ENCODE measurements at regions not wholly inside any gene's neighbourhood (a gene's known extent, or its start where the extent isn't known, plus 50 kb on each side); places are given as distances from the start of the nearest gene placed in this dataset.
"Not testable (repeated sequence)": the region's sequence is repeated elsewhere in the genome, so short reads cannot be mapped to it uniquely, and the experiment has no call there.

GRCh38 chr17:51427323-51427811 is 167.0 kb downstream of the UTP18 start:
- no peaks in the 10 kb centered on the region for H3K27me3 ChIP-seq
- no peak overlapping the region for H3K4me3 ChIP-seq (ENCODE audit: low read depth, low read length)
- H3K4me1 ChIP-seq = no peaks in the 10 kb centered on the region
- no peak for TF ChIP-seq CTCF (IDR thresholded peaks at IDR 0.05; ENCODE audit: low read depth, low read length)
- no peaks in the 10 kb centered on the region for H3K9me3 ChIP-seq
- no peaks in the 10 kb centered on the region for H3K36me3 ChIP-seq
- no peak for DNase-seq

- Histone ChIP-seq H3K27me3 (no peaks in the 10 kb centered on the region), H3K36me3 (no peaks in the 10 kb centered on the region), H3K9me3 (no peaks in the 10 kb centered on the region), H3K4me1 (no peaks in the 10 kb centered on the region), H3K4me3 (ENCODE audit: low read depth, low read length) (no peak overlapping the region)
- TF ChIP-seq CTCF (IDR thresholded peaks at IDR 0.05; ENCODE audit: low read depth, low read length) = no peak
- no peak for DNase-seq
Measured at GRCh38 chr17:51427856-51428255, 167.5 kb downstream of the UTP18 start.

- H3K4me3 ChIP-seq (ENCODE audit: low read depth, low read length) = no peak overlapping the region
- H3K27me3 ChIP-seq = no peaks in the 10 kb centered on the region
- no peaks in the 10 kb centered on the region for H3K9me3 ChIP-seq
- H3K36me3 ChIP-seq = no peaks in the 10 kb centered on the region
- no peak for DNase-seq
- no peaks in the 10 kb centered on the region for H3K4me1 ChIP-seq
- TF ChIP-seq CTCF (IDR thresholded peaks at IDR 0.05; ENCODE audit: low read depth, low read length) = no peak
Measured at GRCh38 chr17:51428668-51429495, 168.5 kb downstream of the UTP18 start.

- not testable (repeated sequence) for H3K9me3 ChIP-seq; H3K4me3 ChIP-seq (ENCODE audit: low read depth, low read length); H3K27me3 ChIP-seq; H3K36me3 ChIP-seq; DNase-seq; H3K4me1 ChIP-seq
Measured at GRCh38 chr17:51429938-51430337, 169.6 kb downstream of the UTP18 start.

GRCh38 chr17:51430591-51430990 is 170.2 kb downstream of the UTP18 start:
- Histone ChIP-seq H3K9me3 (no peaks in the 10 kb centered on the region), H3K4me3 (ENCODE audit: low read depth, low read length) (no peak overlapping the region), H3K4me1 (peaks cover 6% of the 10 kb centered on the region; the same call in 1 of the 2 replicates), H3K27me3 (no peaks in the 10 kb centered on the region), H3K36me3 (no peaks in the 10 kb centered on the region)
- no peak for DNase-seq
- no peak for TF ChIP-seq CTCF (IDR thresholded peaks at IDR 0.05; ENCODE audit: low read depth, low read length)

- DNase-seq = no peak
- no peaks in the 10 kb centered on the region for H3K36me3 ChIP-seq
- no peaks in the 10 kb centered on the region for H3K27me3 ChIP-seq
- H3K4me3 ChIP-seq (ENCODE audit: low read depth, low read length) = 0 out of 2 replicates have a peak overlapping the region, but pooled peaks have one; percentile 11
- H3K4me1 ChIP-seq = peaks cover 14% of the 10 kb centered on the region
- no peak for TF ChIP-seq CTCF (IDR thresholded peaks at IDR 0.05; ENCODE audit: low read depth, low read length)
- no peaks in the 10 kb centered on the region for H3K9me3 ChIP-seq
Measured at GRCh38 chr17:51434434-51435170, 174.3 kb downstream of the UTP18 start.

All from BE2C (cell line).